ENCODE measurements at regions not wholly inside any gene's neighbourhood (a gene's known extent, or its start where the extent isn't known, plus 50 kb on each side); places are given as distances from the start of the nearest gene placed in this dataset.

DNA sequence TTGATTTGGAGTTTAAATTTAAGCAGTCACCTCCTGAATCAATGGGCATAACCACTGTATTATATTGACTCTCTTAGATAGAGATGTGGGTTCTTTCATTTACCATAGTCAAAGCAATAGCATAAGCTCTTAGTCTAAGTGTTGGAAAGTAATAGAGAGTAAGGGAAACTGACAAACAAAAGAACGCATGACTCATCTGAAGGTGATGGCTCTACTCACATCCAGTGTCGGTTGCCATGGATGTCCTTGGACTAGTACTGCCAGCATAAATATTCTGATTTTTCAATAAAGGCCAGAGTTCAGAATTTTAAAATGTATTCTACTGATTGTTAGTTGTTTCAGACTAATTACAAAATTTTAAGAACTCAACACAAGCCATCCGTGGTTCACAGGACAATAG lies 444.9 kb upstream of the DDI1 start (continued):
- TF ChIP-seq, protein P1, sequence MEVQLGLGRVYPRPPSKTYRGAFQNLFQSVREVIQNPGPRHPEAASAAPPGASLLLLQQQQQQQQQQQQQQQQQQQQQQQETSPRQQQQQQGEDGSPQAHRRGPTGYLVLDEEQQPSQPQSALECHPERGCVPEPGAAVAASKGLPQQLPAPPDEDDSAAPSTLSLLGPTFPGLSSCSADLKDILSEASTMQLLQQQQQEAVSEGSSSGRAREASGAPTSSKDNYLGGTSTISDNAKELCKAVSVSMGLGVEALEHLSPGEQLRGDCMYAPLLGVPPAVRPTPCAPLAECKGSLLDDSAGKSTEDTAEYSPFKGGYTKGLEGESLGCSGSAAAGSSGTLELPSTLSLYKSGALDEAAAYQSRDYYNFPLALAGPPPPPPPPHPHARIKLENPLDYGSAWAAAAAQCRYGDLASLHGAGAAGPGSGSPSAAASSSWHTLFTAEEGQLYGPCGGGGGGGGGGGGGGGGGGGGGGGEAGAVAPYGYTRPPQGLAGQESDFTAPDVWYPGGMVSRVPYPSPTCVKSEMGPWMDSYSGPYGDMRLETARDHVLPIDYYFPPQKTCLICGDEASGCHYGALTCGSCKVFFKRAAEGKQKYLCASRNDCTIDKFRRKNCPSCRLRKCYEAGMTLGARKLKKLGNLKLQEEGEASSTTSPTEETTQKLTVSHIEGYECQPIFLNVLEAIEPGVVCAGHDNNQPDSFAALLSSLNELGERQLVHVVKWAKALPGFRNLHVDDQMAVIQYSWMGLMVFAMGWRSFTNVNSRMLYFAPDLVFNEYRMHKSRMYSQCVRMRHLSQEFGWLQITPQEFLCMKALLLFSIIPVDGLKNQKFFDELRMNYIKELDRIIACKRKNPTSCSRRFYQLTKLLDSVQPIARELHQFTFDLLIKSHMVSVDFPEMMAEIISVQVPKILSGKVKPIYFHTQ (CRISPR knock-in tag; IDR thresholded peaks at IDR 0.05), result no peak
- TF ChIP-seq, protein P2, sequence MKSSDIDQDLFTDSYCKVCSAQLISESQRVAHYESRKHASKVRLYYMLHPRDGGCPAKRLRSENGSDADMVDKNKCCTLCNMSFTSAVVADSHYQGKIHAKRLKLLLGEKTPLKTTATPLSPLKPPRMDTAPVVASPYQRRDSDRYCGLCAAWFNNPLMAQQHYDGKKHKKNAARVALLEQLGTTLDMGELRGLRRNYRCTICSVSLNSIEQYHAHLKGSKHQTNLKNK (CRISPR knock-in tag; IDR thresholded peaks at IDR 0.05), result no peak
- TF ChIP-seq HMGA2 (CRISPR knock-in tag; IDR thresholded peaks at IDR 0.05) (no peak), ZNF219 (CRISPR knock-in tag; IDR thresholded peaks at IDR 0.05; ENCODE audit: borderline replicate concordance) (no peak), ZNF121 (CRISPR knock-in tag; IDR thresholded peaks at IDR 0.05) (no peak), ATF1 (CRISPR knock-in tag; IDR thresholded peaks at IDR 0.05) (no peak), TP53 (CRISPR knock-in tag; IDR thresholded peaks at IDR 0.05) (no peak), FOXJ3 (CRISPR knock-in tag; IDR thresholded peaks at IDR 0.05; ENCODE audit: borderline replicate concordance) (no peak), ETV6 (CRISPR knock-in tag; IDR thresholded peaks at IDR 0.05) (no peak)
- TF ChIP-seq, protein P3, sequence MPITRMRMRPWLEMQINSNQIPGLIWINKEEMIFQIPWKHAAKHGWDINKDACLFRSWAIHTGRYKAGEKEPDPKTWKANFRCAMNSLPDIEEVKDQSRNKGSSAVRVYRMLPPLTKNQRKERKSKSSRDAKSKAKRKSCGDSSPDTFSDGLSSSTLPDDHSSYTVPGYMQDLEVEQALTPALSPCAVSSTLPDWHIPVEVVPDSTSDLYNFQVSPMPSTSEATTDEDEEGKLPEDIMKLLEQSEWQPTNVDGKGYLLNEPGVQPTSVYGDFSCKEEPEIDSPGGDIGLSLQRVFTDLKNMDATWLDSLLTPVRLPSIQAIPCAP (CRISPR knock-in tag; IDR thresholded peaks at IDR 0.05), result no peak
- TF ChIP-seq, protein P4, sequence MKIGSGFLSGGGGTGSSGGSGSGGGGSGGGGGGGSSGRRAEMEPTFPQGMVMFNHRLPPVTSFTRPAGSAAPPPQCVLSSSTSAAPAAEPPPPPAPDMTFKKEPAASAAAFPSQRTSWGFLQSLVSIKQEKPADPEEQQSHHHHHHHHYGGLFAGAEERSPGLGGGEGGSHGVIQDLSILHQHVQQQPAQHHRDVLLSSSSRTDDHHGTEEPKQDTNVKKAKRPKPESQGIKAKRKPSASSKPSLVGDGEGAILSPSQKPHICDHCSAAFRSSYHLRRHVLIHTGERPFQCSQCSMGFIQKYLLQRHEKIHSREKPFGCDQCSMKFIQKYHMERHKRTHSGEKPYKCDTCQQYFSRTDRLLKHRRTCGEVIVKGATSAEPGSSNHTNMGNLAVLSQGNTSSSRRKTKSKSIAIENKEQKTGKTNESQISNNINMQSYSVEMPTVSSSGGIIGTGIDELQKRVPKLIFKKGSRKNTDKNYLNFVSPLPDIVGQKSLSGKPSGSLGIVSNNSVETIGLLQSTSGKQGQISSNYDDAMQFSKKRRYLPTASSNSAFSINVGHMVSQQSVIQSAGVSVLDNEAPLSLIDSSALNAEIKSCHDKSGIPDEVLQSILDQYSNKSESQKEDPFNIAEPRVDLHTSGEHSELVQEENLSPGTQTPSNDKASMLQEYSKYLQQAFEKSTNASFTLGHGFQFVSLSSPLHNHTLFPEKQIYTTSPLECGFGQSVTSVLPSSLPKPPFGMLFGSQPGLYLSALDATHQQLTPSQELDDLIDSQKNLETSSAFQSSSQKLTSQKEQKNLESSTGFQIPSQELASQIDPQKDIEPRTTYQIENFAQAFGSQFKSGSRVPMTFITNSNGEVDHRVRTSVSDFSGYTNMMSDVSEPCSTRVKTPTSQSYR (CRISPR knock-in tag; IDR thresholded peaks at IDR 0.05), result no peak
- TF ChIP-seq, protein P5, sequence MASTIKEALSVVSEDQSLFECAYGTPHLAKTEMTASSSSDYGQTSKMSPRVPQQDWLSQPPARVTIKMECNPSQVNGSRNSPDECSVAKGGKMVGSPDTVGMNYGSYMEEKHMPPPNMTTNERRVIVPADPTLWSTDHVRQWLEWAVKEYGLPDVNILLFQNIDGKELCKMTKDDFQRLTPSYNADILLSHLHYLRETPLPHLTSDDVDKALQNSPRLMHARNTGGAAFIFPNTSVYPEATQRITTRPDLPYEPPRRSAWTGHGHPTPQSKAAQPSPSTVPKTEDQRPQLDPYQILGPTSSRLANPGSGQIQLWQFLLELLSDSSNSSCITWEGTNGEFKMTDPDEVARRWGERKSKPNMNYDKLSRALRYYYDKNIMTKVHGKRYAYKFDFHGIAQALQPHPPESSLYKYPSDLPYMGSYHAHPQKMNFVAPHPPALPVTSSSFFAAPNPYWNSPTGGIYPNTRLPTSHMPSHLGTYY (CRISPR knock-in tag; IDR thresholded peaks at IDR 0.05), result no peak
- TF ChIP-seq, protein P6, sequence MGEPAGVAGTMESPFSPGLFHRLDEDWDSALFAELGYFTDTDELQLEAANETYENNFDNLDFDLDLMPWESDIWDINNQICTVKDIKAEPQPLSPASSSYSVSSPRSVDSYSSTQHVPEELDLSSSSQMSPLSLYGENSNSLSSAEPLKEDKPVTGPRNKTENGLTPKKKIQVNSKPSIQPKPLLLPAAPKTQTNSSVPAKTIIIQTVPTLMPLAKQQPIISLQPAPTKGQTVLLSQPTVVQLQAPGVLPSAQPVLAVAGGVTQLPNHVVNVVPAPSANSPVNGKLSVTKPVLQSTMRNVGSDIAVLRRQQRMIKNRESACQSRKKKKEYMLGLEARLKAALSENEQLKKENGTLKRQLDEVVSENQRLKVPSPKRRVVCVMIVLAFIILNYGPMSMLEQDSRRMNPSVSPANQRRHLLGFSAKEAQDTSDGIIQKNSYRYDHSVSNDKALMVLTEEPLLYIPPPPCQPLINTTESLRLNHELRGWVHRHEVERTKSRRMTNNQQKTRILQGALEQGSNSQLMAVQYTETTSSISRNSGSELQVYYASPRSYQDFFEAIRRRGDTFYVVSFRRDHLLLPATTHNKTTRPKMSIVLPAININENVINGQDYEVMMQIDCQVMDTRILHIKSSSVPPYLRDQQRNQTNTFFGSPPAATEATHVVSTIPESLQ (CRISPR knock-in tag; IDR thresholded peaks at IDR 0.05), result no peak

DNA sequence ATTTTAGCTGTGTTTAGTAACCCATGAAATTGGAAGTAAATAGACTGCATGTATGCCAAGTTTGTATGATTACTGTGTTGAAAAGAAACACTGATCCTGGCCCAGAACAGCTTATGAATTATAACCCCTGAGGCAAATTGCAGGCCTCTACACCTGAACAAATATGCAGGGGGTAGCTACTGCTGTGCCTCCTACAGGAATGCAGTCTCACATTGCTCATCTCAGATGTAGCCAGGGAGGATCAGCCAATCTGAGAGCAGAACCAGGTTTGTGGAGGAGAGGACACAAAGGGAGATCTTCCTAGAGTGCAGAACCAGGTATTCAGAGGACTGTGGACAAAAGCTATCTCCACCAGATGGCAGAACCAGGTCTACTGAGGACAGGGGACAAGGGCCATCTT lies 442.2 kb upstream of the DDI1 start:
- Mint-ChIP-seq H3K36me3 (no peaks in the 10 kb centered on the region; the same call in 1 of the 2 replicates), H3K27ac (no peak overlapping the region), H3K4me1 (peaks cover 6% of the 10 kb centered on the region; the same call in 1 of the 2 replicates), H3K9me3 (peaks cover 24% of the 10 kb centered on the region), H3K27me3 (ENCODE audit: low read depth) (no peaks in the 10 kb centered on the region), H3K4me3 (no peak overlapping the region)
- ChIA-PET POLR2A (no interaction called here), CTCF (no interaction called here)
- ATAC-seq (peak; percentile 56), DNase-seq (ENCODE audit: low spot score) (no peak)
- TF ChIP-seq, protein P7, sequence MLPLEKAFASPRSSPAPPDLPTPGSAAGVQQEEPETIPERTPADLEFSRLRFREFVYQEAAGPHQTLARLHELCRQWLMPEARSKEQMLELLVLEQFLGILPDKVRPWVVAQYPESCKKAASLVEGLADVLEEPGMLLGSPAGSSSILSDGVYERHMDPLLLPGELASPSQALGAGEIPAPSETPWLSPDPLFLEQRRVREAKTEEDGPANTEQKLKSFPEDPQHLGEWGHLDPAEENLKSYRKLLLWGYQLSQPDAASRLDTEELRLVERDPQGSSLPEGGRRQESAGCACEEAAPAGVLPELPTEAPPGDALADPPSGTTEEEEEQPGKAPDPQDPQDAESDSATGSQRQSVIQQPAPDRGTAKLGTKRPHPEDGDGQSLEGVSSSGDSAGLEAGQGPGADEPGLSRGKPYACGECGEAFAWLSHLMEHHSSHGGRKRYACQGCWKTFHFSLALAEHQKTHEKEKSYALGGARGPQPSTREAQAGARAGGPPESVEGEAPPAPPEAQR (CRISPR knock-in tag; IDR thresholded peaks at IDR 0.05), result no peak
- no peak for TF ChIP-seq HMGA2 (CRISPR knock-in tag; IDR thresholded peaks at IDR 0.05)
- TF ChIP-seq, protein P8, sequence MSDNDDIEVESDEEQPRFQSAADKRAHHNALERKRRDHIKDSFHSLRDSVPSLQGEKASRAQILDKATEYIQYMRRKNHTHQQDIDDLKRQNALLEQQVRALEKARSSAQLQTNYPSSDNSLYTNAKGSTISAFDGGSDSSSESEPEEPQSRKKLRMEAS (CRISPR knock-in tag; IDR thresholded peaks at IDR 0.05), result no peak
- no peak for TF ChIP-seq IRF2 (CRISPR knock-in tag; IDR thresholded peaks at IDR 0.05; ENCODE audit: borderline replicate concordance, low read depth)
- no peak for TF ChIP-seq NR3C1 (CRISPR knock-in tag; conservative IDR thresholded peaks at IDR 0.05; ENCODE audit: low read depth)
- no peak for TF ChIP-seq ZNF232 (CRISPR knock-in tag; IDR thresholded peaks at IDR 0.05)
- TF ChIP-seq, protein P6 (CRISPR knock-in tag; IDR thresholded peaks at IDR 0.05), result no peak
- TF ChIP-seq ZNF121 (CRISPR knock-in tag; IDR thresholded peaks at IDR 0.05), result no peak
- TF ChIP-seq ZNF138 (CRISPR knock-in tag; conservative IDR thresholded peaks at IDR 0.05), result no peak
- no peak for TF ChIP-seq FOXK1 (CRISPR knock-in tag; IDR thresholded peaks at IDR 0.05)
- no peak for TF ChIP-seq MXD4 (CRISPR knock-in tag; IDR thresholded peaks at IDR 0.05; ENCODE audit: borderline replicate concordance)
